B cell (primary cell): ENCODE measurements at regions not wholly inside any gene's neighbourhood (a gene's known extent, or its start where the extent isn't known, plus 50 kb on each side); places are given as distances from the start of the nearest gene placed in this dataset.

ENCODE experiments used
- ATAC-seq: fragments of 200-7000 bp; cut with Tn5 transposase; one replicate; pipeline ENCODE4 v1.10.0; 2021; ENCODE audit warnings: low read depth, mild to moderate bottlenecking, moderate number of reproducible peaks, moderate library complexity
- CTCF ChIA-PET: fragments of 350-600 bp; sonication (Branson Sonifier 250); formaldehyde crosslinking; loops from one replicate; lab custom pipeline; 2021; ENCODE audit warnings: antibody characterized with exemption, inconsistent platforms; lab: Charles Lee
- POLR2A ChIA-PET: fragments of 350-600 bp; sonication (Branson Sonifier 250); formaldehyde crosslinking; loops from one replicate; lab custom pipeline; 2021; ENCODE audit warnings: antibody characterized with exemption; lab: Charles Lee
- DNase-seq: peaks from one replicate; pipeline ENCODE4 v3.0.0; 2013
- H2AFZ ChIP-seq: 2 replicates; pipeline ENCODE4 v1.6.1; 2012; ENCODE audit warnings: mild to moderate bottlenecking, low read depth, low read length; ENCODE audit not compliant: insufficient read depth, poor library complexity, severe bottlenecking
- H3K27ac ChIP-seq, 2 donors: 1 replicate in 1 of 2; 2 replicates in 1 of 2; pipeline ENCODE4 v1.5.1; 2012 to 2013; ENCODE audit warnings: low read length in 2 of 2, mild to moderate bottlenecking in 2 of 2, moderate library complexity in 1 of 2
- H3K27me3 ChIP-seq, 4 experiments: fragments of 200-600 bp in 1 of 4; sonication (generic) in 1 of 4; replicated peaks in 1 of 4; 1 replicate in 2 of 4; 2 replicates in 2 of 4; pipeline versions ENCODE4 v1.6.1 to v1.7.0; 2013 to 2016; ENCODE audit warnings: low read length in 3 of 4, mild to moderate bottlenecking in 2 of 4, mixed read lengths in 1 of 4, moderate library complexity in 1 of 4; ENCODE audit not compliant: insufficient read depth in 4 of 4, control insufficient read depth in 3 of 4; ENCODE audit errors: control extremely low read depth in 1 of 4
- H3K36me3 ChIP-seq, 2 experiments: replicated peaks in 1 of 2; 1 replicate in 1 of 2; 2 replicates in 1 of 2; pipeline versions ENCODE4 v1.6.1 to v1.7.1; 2013; ENCODE audit warnings: low read length in 1 of 2; ENCODE audit not compliant: insufficient read depth in 2 of 2, control insufficient read depth in 1 of 2; ENCODE audit errors: control extremely low read depth in 1 of 2, extremely low read depth in 1 of 2
- H3K4me1 ChIP-seq, 2 donors: fragments of 200-600 bp in 1 of 2; sonication (generic) in 1 of 2; 1 replicate in 1 of 2; 2 replicates in 1 of 2; pipeline versions ENCODE4 v1.5.1 to v1.6.1; 2013 to 2017; ENCODE audit warnings: low read length in 2 of 2; ENCODE audit not compliant: control insufficient read depth in 2 of 2, insufficient read depth in 2 of 2
- H3K4me2 ChIP-seq: replicated peaks from 2 replicates; pipeline ENCODE3; 2012; ENCODE audit warnings: mild to moderate bottlenecking, low read depth, low read length; ENCODE audit not compliant: poor library complexity, severe bottlenecking
- H3K4me3 ChIP-seq, 5 experiments: fragments of 200-600 bp in 1 of 5; sonication (generic) in 1 of 5; 1 replicate in 3 of 5; 2 replicates in 2 of 5; pipeline versions ENCODE4 v1.5.1 to v1.7.0; 2011 to 2016; ENCODE audit warnings: low read length in 4 of 5, mild to moderate bottlenecking in 4 of 5, low read depth in 2 of 5, control low read depth in 1 of 5, moderate library complexity in 1 of 5; ENCODE audit not compliant: insufficient read depth in 1 of 5; ENCODE audit errors: control extremely low read depth in 1 of 5, extremely low read depth in 1 of 5
- H3K79me2 ChIP-seq: fragments of 200-600 bp; sonication (generic); one replicate; pipeline ENCODE4 v1.6.0; 2016; ENCODE audit warnings: low read length; ENCODE audit not compliant: control insufficient read depth, insufficient read depth
- H3K9ac ChIP-seq: fragments of 200-600 bp; sonication (generic); 2 replicates; pipeline ENCODE4 v1.6.1; 2017; ENCODE audit warnings: mild to moderate bottlenecking, low read length, moderate library complexity
- H3K9me3 ChIP-seq, 3 donors: one replicate each; pipeline versions ENCODE4 v1.6.1 to v1.7.1; 2013; ENCODE audit warnings: low read length in 2 of 3; ENCODE audit not compliant: control insufficient read depth in 2 of 3, insufficient read depth in 1 of 3; ENCODE audit errors: control extremely low read depth in 1 of 3
- H4K20me1 ChIP-seq: 2 replicates; pipeline ENCODE4 v1.6.0; 2012; ENCODE audit warnings: mild to moderate bottlenecking, low read length; ENCODE audit not compliant: insufficient read depth, control insufficient read depth, poor library complexity, severe bottlenecking
- H3K27ac Mint-ChIP-seq: one replicate; pipeline ENCODE4 v1.8.0; 2021; ENCODE audit warnings: mixed read lengths
- H3K27me3 Mint-ChIP-seq: one replicate; pipeline ENCODE4 v1.8.0; 2021; ENCODE audit warnings: mixed read lengths
- H3K4me1 Mint-ChIP-seq: one replicate; pipeline ENCODE4 v1.8.0; 2021; ENCODE audit warnings: mixed read lengths
- H3K4me3 Mint-ChIP-seq: one replicate; pipeline ENCODE4 v1.8.0; 2021; ENCODE audit warnings: mixed read lengths
- H3K9me3 Mint-ChIP-seq: one replicate; pipeline ENCODE4 v1.8.0; 2022; ENCODE audit warnings: mixed read lengths; ENCODE audit not compliant: insufficient read depth
- EZH2 ChIP-seq: IDR thresholded peaks from 2 replicates; pipeline ENCODE4 v1.6.1; 2012; ENCODE audit warnings: borderline replicate concordance, low read depth, mild to moderate bottlenecking, moderate library complexity, low read length; ENCODE audit not compliant: insufficient read depth, poor library complexity, severe bottlenecking
- WGBS: methylation state at CpG from one replicate; pipeline ENCODE4 v1.1.5; 2013; ENCODE audit warnings: missing lambda C conversion rate; ENCODE audit not compliant: insufficient coverage; 5-methylcytosine and 5-hydroxymethylcytosine counted together
- intact Hi-C: fragments of 100-400 bp; cut with micrococcal nuclease; formaldehyde crosslinking; loops from one replicate; pipeline ENCODE4 v1.10.0; 2022
- TF ChIP-seq, protein P1 (sequence below): fragments of 200-600 bp; IDR thresholded peaks from one replicate; pipeline ENCODE4 v1.8.0; 2022; ENCODE audit warnings: antibody characterized with exemption, mild to moderate bottlenecking

DNA sequence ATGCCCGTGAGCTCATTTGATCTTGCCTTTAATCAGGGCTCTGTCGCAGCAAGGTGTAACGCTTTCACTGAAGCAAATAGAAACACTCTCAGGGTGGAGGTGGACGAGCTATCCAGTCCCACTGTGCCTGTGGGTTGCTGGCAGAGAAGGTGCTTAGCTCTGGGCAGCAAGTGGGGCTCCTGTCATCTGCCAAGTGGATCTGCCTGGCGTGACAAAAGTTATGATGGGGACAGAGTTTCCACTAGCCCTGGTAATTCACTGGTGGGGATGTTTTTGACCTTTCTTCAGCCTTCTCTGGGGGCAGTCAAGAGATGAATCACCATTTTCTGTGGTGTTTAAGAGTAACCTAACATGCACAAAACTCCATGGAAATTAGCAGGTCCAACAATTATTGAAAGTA lies 71.3 kb upstream of the EDEM3 start:
- no peaks in the 10 kb centered on the region for H3K27me3 ChIP-seq
- CTCF ChIA-PET = interaction anchor here (1.5 kb wide), 1 partner anchor 21 kb away, joined by 4 read pairs; no protein-coding TSS in a partner anchor
- POLR2A ChIA-PET = no interaction called here
- DNase-seq (no peak), ATAC-seq (no peak)
- no peak overlapping the region for H3K4me2 ChIP-seq
- H3K9ac ChIP-seq = no peak overlapping the region
- no peak overlapping the region for H3K27ac Mint-ChIP-seq
- no peak overlapping the region for H2AFZ ChIP-seq
- peaks cover 12% of the 10 kb centered on the region for H3K4me1 Mint-ChIP-seq
- H3K9me3 ChIP-seq = no peaks in the 10 kb centered on the region
- H3K27ac ChIP-seq = no peak overlapping the region
- 82% methylated on average over 5 of the region's 5 CpGs for WGBS
- peaks cover 0 to 5% of the 10 kb centered on the region in 2 donors for H3K4me1 ChIP-seq
- H3K9me3 Mint-ChIP-seq = no peaks in the 10 kb centered on the region
- no peaks in the 10 kb centered on the region for H3K36me3 ChIP-seq
- H3K27me3 Mint-ChIP-seq = no peaks in the 10 kb centered on the region
- intact Hi-C loops = no loop called here
- H3K4me3 ChIP-seq = no peak overlapping the region
- no peaks in the 10 kb centered on the region for H3K79me2 ChIP-seq
- H4K20me1 ChIP-seq = no peaks in the 10 kb centered on the region
- H3K4me3 Mint-ChIP-seq = no peak overlapping the region
- TF ChIP-seq EZH2 = no peak
- TF ChIP-seq, protein P1, sequence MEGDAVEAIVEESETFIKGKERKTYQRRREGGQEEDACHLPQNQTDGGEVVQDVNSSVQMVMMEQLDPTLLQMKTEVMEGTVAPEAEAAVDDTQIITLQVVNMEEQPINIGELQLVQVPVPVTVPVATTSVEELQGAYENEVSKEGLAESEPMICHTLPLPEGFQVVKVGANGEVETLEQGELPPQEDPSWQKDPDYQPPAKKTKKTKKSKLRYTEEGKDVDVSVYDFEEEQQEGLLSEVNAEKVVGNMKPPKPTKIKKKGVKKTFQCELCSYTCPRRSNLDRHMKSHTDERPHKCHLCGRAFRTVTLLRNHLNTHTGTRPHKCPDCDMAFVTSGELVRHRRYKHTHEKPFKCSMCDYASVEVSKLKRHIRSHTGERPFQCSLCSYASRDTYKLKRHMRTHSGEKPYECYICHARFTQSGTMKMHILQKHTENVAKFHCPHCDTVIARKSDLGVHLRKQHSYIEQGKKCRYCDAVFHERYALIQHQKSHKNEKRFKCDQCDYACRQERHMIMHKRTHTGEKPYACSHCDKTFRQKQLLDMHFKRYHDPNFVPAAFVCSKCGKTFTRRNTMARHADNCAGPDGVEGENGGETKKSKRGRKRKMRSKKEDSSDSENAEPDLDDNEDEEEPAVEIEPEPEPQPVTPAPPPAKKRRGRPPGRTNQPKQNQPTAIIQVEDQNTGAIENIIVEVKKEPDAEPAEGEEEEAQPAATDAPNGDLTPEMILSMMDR = no peak

DNA sequence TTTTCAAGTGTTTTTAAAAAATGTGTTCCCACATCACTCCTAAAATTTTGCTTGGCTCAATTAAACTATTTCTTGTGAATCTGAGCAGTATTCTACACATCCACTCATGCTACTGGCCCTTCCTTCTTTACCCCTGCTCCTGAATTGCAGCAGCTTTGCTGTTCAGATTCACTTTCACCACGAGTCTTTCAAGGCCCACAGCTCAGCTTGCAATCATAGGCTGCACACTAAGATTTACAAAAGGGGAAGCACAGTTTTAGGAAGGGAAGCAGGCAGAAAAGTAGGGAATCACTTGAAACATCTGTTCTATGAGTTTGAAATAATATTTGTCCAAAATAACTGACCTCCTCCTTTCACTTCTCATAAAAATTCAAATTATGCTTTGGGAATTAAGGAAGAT lies 70.9 kb upstream of the EDEM3 start:
- Mint-ChIP-seq H3K27ac (no peak overlapping the region), H3K27me3 (no peaks in the 10 kb centered on the region), H3K4me1 (peaks cover 13% of the 10 kb centered on the region), H3K4me3 (no peak overlapping the region), H3K9me3 (no peaks in the 10 kb centered on the region)
- Histone ChIP-seq H3K4me3 (no peak overlapping the region), H4K20me1 (no peaks in the 10 kb centered on the region), H3K36me3 (no peaks in the 10 kb centered on the region), H3K4me1 (peaks cover 0 to 5% of the 10 kb centered on the region in 2 donors), H3K9me3 (no peaks in the 10 kb centered on the region), H3K27ac (no peak overlapping the region), H3K79me2 (no peaks in the 10 kb centered on the region), H2AFZ (no peak overlapping the region), H3K9ac (no peak overlapping the region), H3K4me2 (no peak overlapping the region), H3K27me3 (no peaks in the 10 kb centered on the region)
- intact Hi-C loops = no loop called here
- TF ChIP-seq, protein P1 = no peak
- TF ChIP-seq EZH2 = no peak
- 0% methylated on average over 1 of the region's 1 CpG for WGBS
- ATAC-seq (no peak), DNase-seq (no peak)
- POLR2A ChIA-PET = no interaction called here
- CTCF ChIA-PET = interaction anchor here (1.5 kb wide), 1 partner anchor 20 kb away, joined by 4 read pairs; no protein-coding TSS in a partner anchor
